ENCODE measurements at regions not wholly inside any gene's neighbourhood (a gene's known extent, or its start where the extent isn't known, plus 50 kb on each side); places are given as distances from the start of the nearest gene placed in this dataset.

- Histone ChIP-seq H3K36me3 (no peaks in the 10 kb centered on the region), H3K27me3 (no peaks in the 10 kb centered on the region), H3K27ac (no peak overlapping the region), H3K4me1 (peaks cover 0 to 4% (median 0%) of the 10 kb centered on the region in 3 donors), H3K4me3 (no peak overlapping the region), H3K9me3 (no peaks in the 10 kb centered on the region)
- 51 to 69% methylated on average over 3 of the region's 3 CpGs for WGBS, 2 donors
- no peak for DNase-seq
- TF ChIP-seq POLR2A (IDR thresholded peaks at IDR 0.05) (no peak), CTCF (IDR thresholded peaks at IDR 0.05) (no peak)
- intact Hi-C loops (cut with DNase I), result no loop called here
Observed at GRCh38 chr12:127728285-127728684, 538.7 kb upstream of the TMEM132C start.

GRCh38 chr12:127728729-127729128 is 538.2 kb upstream of the TMEM132C start:
- TF ChIP-seq CTCF (IDR thresholded peaks at IDR 0.05) (no peak), POLR2A (IDR thresholded peaks at IDR 0.05) (no peak)
- intact Hi-C loops (cut with DNase I), result no loop called here
- Histone ChIP-seq H3K4me3 (no peak overlapping the region), H3K27ac (no peak overlapping the region), H3K4me1 (peaks cover 0 to 4% (median 0%) of the 10 kb centered on the region in 3 donors), H3K9me3 (no peaks in the 10 kb centered on the region), H3K27me3 (no peaks in the 10 kb centered on the region), H3K36me3 (no peaks in the 10 kb centered on the region)
- no peak for DNase-seq
- WGBS, 2 donors, result 68 to 73% methylated on average over 5 of the region's 5 CpGs

- TF ChIP-seq CTCF (IDR thresholded peaks at IDR 0.05) (no peak), POLR2A (IDR thresholded peaks at IDR 0.05) (no peak)
- Histone ChIP-seq H3K9me3 (no peaks in the 10 kb centered on the region), H3K27me3 (no peaks in the 10 kb centered on the region), H3K27ac (no peak overlapping the region), H3K36me3 (no peaks in the 10 kb centered on the region), H3K4me3 (no peak overlapping the region), H3K4me1 (peaks cover 0 to 4% (median 0%) of the 10 kb centered on the region in 3 donors)
- no peak for DNase-seq
- WGBS, 2 donors, result 50 to 80% methylated on average over 1 of the region's 1 CpG
- intact Hi-C loops (cut with DNase I), result no loop called here
Observed at GRCh38 chr12:127729381-127729780, 537.6 kb upstream of the TMEM132C start.

GRCh38 chr12:127731657-127732056 is 535.3 kb upstream of the TMEM132C start:
- 57 to 59% methylated on average over 7 of the region's 7 CpGs for WGBS, 2 donors
- no peaks in the 10 kb centered on the region for H3K9me3 ChIP-seq
- H3K36me3 ChIP-seq, result no peaks in the 10 kb centered on the region
- DNase-seq, result no peak
- intact Hi-C loops (cut with DNase I), result no loop called here
- no peaks in the 10 kb centered on the region for H3K27me3 ChIP-seq
- peaks cover 0 to 4% (median 0%) of the 10 kb centered on the region in 3 donors for H3K4me1 ChIP-seq
- no peak overlapping the region for H3K27ac ChIP-seq
- no peak for TF ChIP-seq CTCF (IDR thresholded peaks at IDR 0.05)
- no peak for TF ChIP-seq POLR2A (IDR thresholded peaks at IDR 0.05)
- no peak overlapping the region for H3K4me3 ChIP-seq

- WGBS, 2 donors, result 87 to 89% methylated on average over 3 to 7 of the region's 8 CpGs
- Histone ChIP-seq H3K36me3 (no peaks in the 10 kb centered on the region), H3K4me1 (no peaks in the 10 kb centered on the region), H3K9me3 (no peaks in the 10 kb centered on the region), H3K4me3 (no peak overlapping the region), H3K27me3 (no peaks in the 10 kb centered on the region), H3K27ac (no peak overlapping the region)
- intact Hi-C loops (cut with DNase I), result no loop called here
- TF ChIP-seq POLR2A (IDR thresholded peaks at IDR 0.05), result no peak
- TF ChIP-seq CTCF (IDR thresholded peaks at IDR 0.05), result no peak
- no peak for DNase-seq
Observed at GRCh38 chr12:127742231-127742630, 524.7 kb upstream of the TMEM132C start.
